HCT116 (cell line): ENCODE measurements at regions not wholly inside any gene's neighbourhood (a gene's known extent, or its start where the extent isn't known, plus 50 kb on each side); places are given as distances from the start of the nearest gene placed in this dataset.

Experiments
- ATAC-seq: fragments of 200-7000 bp; cut with Tn5 transposase; 2 replicates; pipeline ENCODE4 v1.9.1; 2020; ENCODE audit warnings: mild to moderate bottlenecking, moderate library complexity
- BruUV-seq: library from RNA; stranded (reverse); fragments of 400-500 nt; replicated peaks from 2 replicates; lab custom pipeline; 2021; lab: Mats Ljungman, UMichigan
- CTCF ChIA-PET: fragments of 300-600 bp; sonication (Branson Sonifier 250); formaldehyde crosslinking; loops from one replicate; lab custom pipeline; 2021; ENCODE audit warnings: antibody characterized with exemption; lab: Charles Lee
- POLR2A ChIA-PET: fragments of 300-600, 350-600 bp; sonication (Branson Sonifier 250); formaldehyde crosslinking; loops from one replicate; lab custom pipeline; 2021; ENCODE audit warnings: antibody characterized with exemption; lab: Charles Lee
- RAD21 ChIA-PET, 2 experiments: fragments of 300-600 bp; sonication (Branson Sonifier 250); formaldehyde crosslinking; loops; one replicate each; lab custom pipeline; 2023; ENCODE audit warnings: low total read pairs in 2 of 2; ENCODE audit not compliant: uncharacterized antibody in 2 of 2, unreplicated experiment in 2 of 2, low non-redundant PET in 1 of 2; lab: Charles Lee
- DNase-seq: peaks from one replicate; pipeline ENCODE4 v3.0.0-alpha.2; 2010; ENCODE audit warnings: low read depth, low spot score
- H2AFZ ChIP-seq: fragments of 200-600 bp; shearing (Covaris generic), sonication (generic); 2 replicates; pipeline ENCODE4 v1.6.1; 2017; ENCODE audit warnings: low read depth, mixed run types, mixed read lengths, antibody characterized with exemption, low read length; ENCODE audit not compliant: poor library complexity, severe bottlenecking
- H3K27ac ChIP-seq: 2 replicates; pipeline ENCODE4 v1.5.1; 2012; ENCODE audit warnings: low read depth, low read length
- H3K27me3 ChIP-seq: fragments of 200-600 bp; sonication (generic); 2 replicates; pipeline ENCODE4 v1.6.1; 2016; ENCODE audit warnings: mixed run types, low read length, mixed read lengths; ENCODE audit not compliant: insufficient read depth
- H3K36me3 ChIP-seq, 2 experiments: fragments of 200-500 bp in 1 of 2; fragments of 200-600 bp in 1 of 2; sonication (Bioruptor generic) in 1 of 2; sonication (generic) in 1 of 2; 2 replicates each; pipeline versions ENCODE4 v1.5.1 to v1.6.1; 2014 to 2016; ENCODE audit warnings: low read length in 2 of 2, inconsistent platforms in 1 of 2, mixed read lengths in 1 of 2, mixed run types in 1 of 2; ENCODE audit not compliant: insufficient read depth in 2 of 2, control insufficient read depth in 1 of 2
- H3K4me1 ChIP-seq, 2 experiments: fragments of 200-600 bp in 1 of 2; sonication (generic) in 1 of 2; 2 replicates each; pipeline versions ENCODE4 v1.5.1 to v1.6.1; 2012 to 2017; ENCODE audit warnings: low read length in 2 of 2, inconsistent platforms in 1 of 2, mild to moderate bottlenecking in 1 of 2, mixed read lengths in 1 of 2, mixed run types in 1 of 2, moderate library complexity in 1 of 2; ENCODE audit not compliant: insufficient read depth in 2 of 2, control insufficient read depth in 1 of 2
- H3K4me2 ChIP-seq: fragments of 200-600 bp; sonication (generic); 2 replicates; pipeline ENCODE4 v1.6.1; 2017; ENCODE audit warnings: mixed run types, low read length, mixed read lengths
- H3K4me3 ChIP-seq, 2 experiments: fragments of 200-600 bp in 1 of 2; sonication (generic) in 1 of 2; replicated peaks in 1 of 2; 2 replicates each; pipeline ENCODE4 v1.5.1; 2011 to 2016; ENCODE audit warnings: low read length in 2 of 2, control low read depth in 1 of 2, low read depth in 1 of 2, mild to moderate bottlenecking in 1 of 2, mixed read lengths in 1 of 2, mixed run types in 1 of 2
- H3K79me2 ChIP-seq: fragments of 200-600 bp; sonication (generic); 2 replicates; pipeline ENCODE4 v1.6.1; 2017; ENCODE audit warnings: mild to moderate bottlenecking, mixed run types, low read length, moderate library complexity, mixed read lengths; ENCODE audit not compliant: insufficient read depth
- H3K9ac ChIP-seq: fragments of 200-600 bp; sonication (generic); 2 replicates; pipeline ENCODE4 v1.6.1; 2016; ENCODE audit warnings: low read length, mixed read lengths
- H3K9me2 ChIP-seq: fragments of 200-600 bp; sonication (generic), shearing (Covaris generic); 2 replicates; pipeline ENCODE4 v1.6.1; 2017; ENCODE audit warnings: mixed run types, mild to moderate bottlenecking, moderate library complexity; ENCODE audit not compliant: insufficient read depth
- H3K9me3 ChIP-seq, 2 experiments: fragments of 200-500 bp in 1 of 2; fragments of 200-600 bp in 1 of 2; sonication (Bioruptor generic) in 1 of 2; sonication (generic) in 1 of 2; 2 replicates each; pipeline ENCODE4 v1.6.1; 2014 to 2017; ENCODE audit warnings: low read length in 2 of 2, mixed read lengths in 2 of 2, inconsistent platforms in 1 of 2, low read depth in 1 of 2, mild to moderate bottlenecking in 1 of 2, mixed run types in 1 of 2, moderate library complexity in 1 of 2; ENCODE audit not compliant: control insufficient read depth in 1 of 2, insufficient read depth in 1 of 2
- H4K20me1 ChIP-seq: fragments of 200-600 bp; sonication (generic), shearing (Covaris generic); 2 replicates; pipeline ENCODE4 v1.6.1; 2017; ENCODE audit warnings: mixed run types, mild to moderate bottlenecking, moderate library complexity; ENCODE audit not compliant: insufficient read depth
- CBX3 ChIP-seq: IDR thresholded peaks from 2 replicates; pipeline ENCODE4 v1.6.1; 2012; ENCODE audit warnings: low read depth
- ELF1 ChIP-seq: IDR thresholded peaks from 2 replicates; pipeline ENCODE4 v1.6.1; 2012; ENCODE audit warnings: low read depth, borderline replicate concordance
- FOSL1 ChIP-seq: IDR thresholded peaks from 2 replicates; pipeline ENCODE4 v1.6.1; 2012; ENCODE audit warnings: low read depth
- JUND ChIP-seq: IDR thresholded peaks from 2 replicates; pipeline ENCODE4 v1.6.1; 2012
- MAX ChIP-seq: IDR thresholded peaks from 2 replicates; pipeline ENCODE4 v1.6.1; 2012
- POLR2A ChIP-seq: IDR thresholded peaks from 2 replicates; pipeline ENCODE4 v1.7.0; 2011; ENCODE audit warnings: borderline replicate concordance; ENCODE audit not compliant: insufficient read depth, insufficient read length; ENCODE audit errors: extremely low read depth
- RAD21 ChIP-seq: IDR thresholded peaks from 2 replicates; pipeline ENCODE4 v1.6.1; 2012; ENCODE audit warnings: low read depth, mild to moderate bottlenecking
- REST ChIP-seq: IDR thresholded peaks from 2 replicates; pipeline ENCODE4 v1.6.1; 2012; ENCODE audit warnings: low read depth
- SRF ChIP-seq: IDR thresholded peaks from 2 replicates; pipeline ENCODE4 v1.6.1; 2012; ENCODE audit warnings: low read depth
- ZBTB33 ChIP-seq: IDR thresholded peaks from 2 replicates; pipeline ENCODE4 v1.6.1; 2011; ENCODE audit warnings: mild to moderate bottlenecking, low read length, moderate library complexity; ENCODE audit not compliant: insufficient replicate concordance; ENCODE audit errors: extremely low read depth
- ZNF274 ChIP-seq: fragments of 200-500 bp; sonication (Bioruptor generic); IDR thresholded peaks from 2 replicates; pipeline ENCODE4 v1.6.1; 2014; ENCODE audit warnings: mild to moderate bottlenecking, low read depth, low read length, inconsistent platforms
- intact Hi-C: fragments of 100-400 bp; cut with micrococcal nuclease; formaldehyde crosslinking; loops from 2 replicates; pipeline ENCODE4 v1.10.0; 2022

GRCh38 chr3:105187344-105187743 is 179.4 kb upstream of the ALCAM start:
- Histone ChIP-seq H2AFZ (no peak overlapping the region), H3K9me3 (no peaks in the 10 kb centered on the region), H3K9ac (no peak overlapping the region), H3K27me3 (no peaks in the 10 kb centered on the region), H3K9me2 (no peaks in the 10 kb centered on the region), H3K4me2 (no peak overlapping the region), H3K36me3 (no peaks in the 10 kb centered on the region), H3K4me1 (no peaks in the 10 kb centered on the region), H3K79me2 (no peaks in the 10 kb centered on the region), H4K20me1 (no peaks in the 10 kb centered on the region), H3K4me3 (no peak overlapping the region), H3K27ac (no peak overlapping the region)
- CTCF ChIA-PET, result no interaction called here
- ATAC-seq (no peak), DNase-seq (no peak)
- POLR2A ChIA-PET, result no interaction called here
- intact Hi-C loops, result no loop called here
- RAD21 ChIA-PET, result no interaction called here
- TF ChIP-seq REST (no peak), MAX (no peak), FOSL1 (no peak), POLR2A (no peak)
- BruUV-seq, result no TSS peak

GRCh38 chr3:105195260-105195659 is 171.4 kb upstream of the ALCAM start:
- H3K4me1 ChIP-seq, result no peaks in the 10 kb centered on the region
- H4K20me1 ChIP-seq, result no peaks in the 10 kb centered on the region
- CTCF ChIA-PET, result no interaction called here
- H3K27ac ChIP-seq, result no peak overlapping the region
- intact Hi-C loops, result no loop called here
- no peak for DNase-seq
- POLR2A ChIA-PET, result no interaction called here
- RAD21 ChIA-PET, result no interaction called here
- H3K36me3 ChIP-seq, result no peaks in the 10 kb centered on the region
- no peak for TF ChIP-seq ZNF274
- TF ChIP-seq CBX3, result no peak
- TF ChIP-seq ELF1, result no peak
- no peak for TF ChIP-seq ZBTB33
- TF ChIP-seq SRF, result no peak
- TF ChIP-seq FOSL1, result no peak
- TF ChIP-seq JUND, result no peak
- no peak for TF ChIP-seq RAD21
- no peaks in the 10 kb centered on the region for H3K27me3 ChIP-seq
- H3K9ac ChIP-seq, result no peak overlapping the region
- H2AFZ ChIP-seq, result no peak overlapping the region
- no peak for ATAC-seq
- BruUV-seq, result no TSS peak
- H3K9me3 ChIP-seq, result no peaks in the 10 kb centered on the region
- no peaks in the 10 kb centered on the region for H3K79me2 ChIP-seq
- H3K4me2 ChIP-seq, result no peak overlapping the region
- no peak overlapping the region for H3K4me3 ChIP-seq
- H3K9me2 ChIP-seq, result no peaks in the 10 kb centered on the region
